WI38 (cell line): ENCODE measurements at regions not wholly inside any gene's neighbourhood (a gene's known extent, or its start where the extent isn't known, plus 50 kb on each side); places are given as distances from the start of the nearest gene placed in this dataset.

Source experiments
- H3K4me3 ChIP-seq: 2 replicates; pipeline ENCODE4 v1.5.1; 2011; ENCODE audit warnings: low read depth, mild to moderate bottlenecking, control low read depth, low read length
- TF ChIP-seq, protein P1 (sequence below): IDR thresholded peaks from 2 replicates; pipeline ENCODE4 v1.5.1; 2012; ENCODE audit warnings: low read depth, mild to moderate bottlenecking, control low read depth, low read length

DNA sequence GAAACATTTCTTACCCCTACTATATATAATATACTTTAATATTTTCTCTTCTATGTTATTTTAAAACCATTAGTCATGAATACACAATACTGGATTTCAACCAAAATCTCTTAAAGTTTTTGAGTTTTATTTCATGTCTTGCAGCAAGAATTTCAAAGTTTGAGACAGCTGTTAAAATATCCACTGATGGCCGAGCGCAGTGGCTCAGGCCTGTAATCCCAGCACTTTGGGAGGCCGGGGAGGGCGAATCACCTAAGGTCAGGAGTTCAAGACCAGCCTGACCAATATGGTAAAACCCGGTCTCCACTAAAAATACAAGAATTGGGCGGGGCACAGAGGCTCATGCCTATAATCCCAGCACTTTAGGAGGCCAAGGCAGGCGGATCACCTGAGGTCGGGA, 59.7 kb upstream of the DAPK1 start:
- H3K4me3 ChIP-seq: no peak overlapping the region
- TF ChIP-seq, protein P1, sequence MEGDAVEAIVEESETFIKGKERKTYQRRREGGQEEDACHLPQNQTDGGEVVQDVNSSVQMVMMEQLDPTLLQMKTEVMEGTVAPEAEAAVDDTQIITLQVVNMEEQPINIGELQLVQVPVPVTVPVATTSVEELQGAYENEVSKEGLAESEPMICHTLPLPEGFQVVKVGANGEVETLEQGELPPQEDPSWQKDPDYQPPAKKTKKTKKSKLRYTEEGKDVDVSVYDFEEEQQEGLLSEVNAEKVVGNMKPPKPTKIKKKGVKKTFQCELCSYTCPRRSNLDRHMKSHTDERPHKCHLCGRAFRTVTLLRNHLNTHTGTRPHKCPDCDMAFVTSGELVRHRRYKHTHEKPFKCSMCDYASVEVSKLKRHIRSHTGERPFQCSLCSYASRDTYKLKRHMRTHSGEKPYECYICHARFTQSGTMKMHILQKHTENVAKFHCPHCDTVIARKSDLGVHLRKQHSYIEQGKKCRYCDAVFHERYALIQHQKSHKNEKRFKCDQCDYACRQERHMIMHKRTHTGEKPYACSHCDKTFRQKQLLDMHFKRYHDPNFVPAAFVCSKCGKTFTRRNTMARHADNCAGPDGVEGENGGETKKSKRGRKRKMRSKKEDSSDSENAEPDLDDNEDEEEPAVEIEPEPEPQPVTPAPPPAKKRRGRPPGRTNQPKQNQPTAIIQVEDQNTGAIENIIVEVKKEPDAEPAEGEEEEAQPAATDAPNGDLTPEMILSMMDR: no peak

DNA sequence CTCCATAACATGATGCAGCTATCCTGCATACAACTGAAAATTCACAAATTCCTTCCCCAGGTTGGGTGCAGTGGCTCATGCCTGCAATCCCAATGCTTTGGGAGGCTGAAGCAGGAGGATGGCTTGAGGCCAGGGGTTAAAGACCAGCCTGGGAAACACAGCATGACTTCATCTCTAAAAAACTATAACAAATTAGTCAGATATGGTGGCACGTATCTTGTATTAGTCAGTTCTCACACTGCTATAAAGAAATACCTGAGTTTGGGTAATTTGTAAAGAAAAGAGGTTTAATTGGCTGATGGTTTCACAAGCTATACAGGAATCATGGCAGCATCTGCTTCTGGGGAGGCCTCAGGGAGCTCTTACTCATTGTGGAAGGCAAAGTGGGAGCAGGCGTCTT, 56.4 kb upstream of the DAPK1 start:
- no peak overlapping the region for H3K4me3 ChIP-seq
- TF ChIP-seq, protein P1: no peak

DNA sequence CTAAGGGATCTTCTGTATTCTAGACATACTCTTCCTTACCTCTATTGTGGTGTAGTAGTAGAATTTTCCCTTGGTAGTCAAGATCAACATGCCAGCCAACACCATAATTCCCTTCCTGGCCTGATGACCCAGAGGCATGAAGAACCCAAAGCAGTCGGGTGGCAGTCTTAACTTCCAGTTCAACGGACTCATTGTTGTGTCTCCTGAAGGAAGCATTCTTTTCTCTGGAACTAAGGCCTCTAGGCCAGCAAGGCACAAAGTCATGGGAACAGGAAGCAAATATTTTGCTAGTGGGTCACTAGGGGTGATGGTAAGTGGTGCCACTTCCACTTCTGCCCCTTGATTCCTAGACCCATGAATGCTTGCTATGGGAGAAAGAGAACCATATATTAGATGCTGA, 55.2 kb upstream of the DAPK1 start:
- TF ChIP-seq, protein P1: no peak
- H3K4me3 ChIP-seq: no peak overlapping the region

DNA sequence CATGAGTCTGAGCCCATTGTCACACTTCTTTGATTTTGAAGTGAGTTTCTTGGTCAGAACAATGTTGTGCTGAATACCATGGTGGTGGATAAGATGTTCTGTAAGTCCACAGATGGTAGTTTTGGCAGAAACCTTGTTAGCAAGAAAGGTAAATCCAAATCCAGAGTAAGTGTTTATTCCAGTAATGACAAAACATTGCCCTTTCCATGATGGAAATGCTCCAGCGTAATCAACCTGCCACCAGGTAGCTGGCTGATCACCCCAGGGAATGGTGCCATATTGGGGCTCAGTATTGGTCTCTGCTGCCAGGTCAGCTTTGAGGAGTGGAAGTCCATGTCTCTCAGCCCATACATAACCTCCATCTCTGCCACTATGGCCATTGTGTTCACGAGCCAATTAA, 54.7 kb upstream of the DAPK1 start:
- TF ChIP-seq, protein P1: no peak
- no peak overlapping the region for H3K4me3 ChIP-seq

DNA sequence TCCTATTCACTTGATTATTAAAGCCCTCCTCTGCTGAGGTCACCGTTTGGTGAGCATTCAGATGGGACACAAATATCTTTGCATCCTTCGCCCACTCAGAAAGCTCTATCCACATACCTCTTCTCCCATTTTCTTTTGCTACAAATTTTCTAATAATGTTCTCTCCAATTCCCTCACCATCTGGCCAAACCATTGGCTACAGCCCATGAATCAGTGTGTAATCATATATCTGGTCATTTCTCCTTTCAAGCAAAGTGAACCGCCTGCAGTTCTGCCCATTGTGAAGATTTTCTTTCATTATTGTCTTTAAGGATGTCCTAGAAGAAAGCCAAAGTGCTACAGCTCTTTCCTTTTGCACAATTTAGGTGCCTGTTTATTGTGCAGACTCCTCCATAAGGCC, 54.2 kb upstream of the DAPK1 start:
- TF ChIP-seq, protein P1: no peak

DNA sequence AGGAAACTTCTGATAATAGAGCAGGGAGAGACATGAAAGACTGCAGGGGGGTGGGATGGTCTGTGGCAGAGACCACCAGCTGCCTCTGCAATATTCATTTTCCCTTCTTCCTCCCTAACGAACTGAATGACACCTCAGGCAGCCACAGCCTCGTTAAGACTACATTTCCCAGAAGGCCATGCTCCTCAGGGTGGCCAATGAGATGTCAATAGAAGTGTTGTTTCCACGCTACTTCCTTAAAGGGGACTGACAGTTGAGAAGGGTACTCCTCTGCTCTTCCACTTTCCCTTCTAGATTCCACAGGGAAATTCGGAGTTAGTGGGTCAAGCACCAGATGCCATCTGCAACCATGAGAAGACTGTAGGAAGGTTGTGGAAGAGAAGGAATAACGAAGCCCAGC, 52.0 kb upstream of the DAPK1 start:
- TF ChIP-seq, protein P1: no peak
- H3K4me3 ChIP-seq: no peak overlapping the region

More for the DNA sequence above, 54.2 kb upstream of the DAPK1 start:
- no peak overlapping the region for H3K4me3 ChIP-seq

DNA sequence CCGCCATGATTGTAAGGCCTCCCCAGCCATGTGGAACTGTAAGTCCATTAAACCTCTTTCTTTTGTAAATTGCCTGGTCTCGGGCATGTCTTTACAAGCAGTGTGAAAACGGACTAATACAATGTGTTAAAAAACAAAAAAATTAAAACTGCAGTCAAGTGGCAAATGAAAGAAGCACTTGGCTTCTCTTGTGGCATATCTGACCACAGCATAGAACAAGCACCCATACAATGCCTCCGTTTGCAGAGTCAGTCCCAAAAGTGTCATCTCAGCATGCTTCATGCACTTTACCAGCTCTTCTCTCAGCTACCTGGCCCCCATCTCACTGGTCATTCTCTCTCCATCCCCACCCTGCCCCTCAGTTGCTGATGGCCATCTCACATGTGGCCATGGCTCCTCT, 51.1 kb upstream of the DAPK1 start:
- no peak overlapping the region for H3K4me3 ChIP-seq
- TF ChIP-seq, protein P1: no peak
